ENCODE measurements at regions not wholly inside any gene's neighbourhood (a gene's known extent, or its start where the extent isn't known, plus 50 kb on each side); places are given as distances from the start of the nearest gene placed in this dataset.

- ATAC-seq (no peak), DNase-seq (no peak)
- intact Hi-C loops (cut with micrococcal nuclease) = no loop called here
These were observed 50.9 kb upstream of the SPACA7 start for GRCh38 chr13:112325142-112325808.

GRCh38 chr13:112325920-112326645 lies 50.1 kb upstream of the SPACA7 start:
- DNase-seq = peak; percentile 43
- intact Hi-C loops (cut with micrococcal nuclease) = no loop called here
- peak; percentile 66 for ATAC-seq

All from left ventricle myocardium superior (tissue), 1 donor.